Myocyte (in vitro differentiated cells): ENCODE measurements at regions not wholly inside any gene's neighbourhood (a gene's known extent, or its start where the extent isn't known, plus 50 kb on each side); places are given as distances from the start of the nearest gene placed in this dataset.

Experiments
- DNase-seq: peaks from one replicate; pipeline ENCODE4 v3.0.0-alpha.2; 2012; ENCODE audit warnings: low read depth

DNA sequence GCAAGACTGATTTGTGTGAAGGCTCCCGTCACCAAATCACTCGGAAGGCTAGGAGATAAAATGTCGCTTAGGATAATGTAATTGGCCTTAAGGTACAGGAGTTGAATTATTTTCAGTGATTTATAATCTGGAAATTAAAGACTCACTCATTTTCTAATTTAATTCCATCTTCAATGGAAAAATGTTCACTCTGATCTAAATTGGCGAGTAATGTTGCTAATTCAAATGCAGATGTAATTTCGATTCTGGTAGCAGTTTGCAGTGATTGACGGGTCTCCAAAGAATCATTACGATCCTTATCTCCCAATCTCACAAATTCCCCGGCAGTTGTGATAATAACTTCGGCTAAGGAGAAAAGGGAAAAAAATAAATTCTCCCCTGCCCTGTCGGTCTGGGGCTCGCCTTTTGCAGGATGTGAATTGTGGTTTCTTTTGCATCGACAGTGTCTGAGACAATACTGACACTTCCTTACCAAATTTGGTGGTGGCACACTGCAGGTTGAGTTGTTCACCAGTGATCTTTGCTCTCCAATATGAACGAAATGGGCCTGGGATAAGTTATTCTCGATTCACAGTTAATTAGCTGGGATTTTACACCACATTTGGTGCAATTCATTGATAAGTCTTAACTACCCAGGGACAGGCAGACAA lies 215.1 kb upstream of the GPR26 start:
- DNase-seq: no peak

DNA sequence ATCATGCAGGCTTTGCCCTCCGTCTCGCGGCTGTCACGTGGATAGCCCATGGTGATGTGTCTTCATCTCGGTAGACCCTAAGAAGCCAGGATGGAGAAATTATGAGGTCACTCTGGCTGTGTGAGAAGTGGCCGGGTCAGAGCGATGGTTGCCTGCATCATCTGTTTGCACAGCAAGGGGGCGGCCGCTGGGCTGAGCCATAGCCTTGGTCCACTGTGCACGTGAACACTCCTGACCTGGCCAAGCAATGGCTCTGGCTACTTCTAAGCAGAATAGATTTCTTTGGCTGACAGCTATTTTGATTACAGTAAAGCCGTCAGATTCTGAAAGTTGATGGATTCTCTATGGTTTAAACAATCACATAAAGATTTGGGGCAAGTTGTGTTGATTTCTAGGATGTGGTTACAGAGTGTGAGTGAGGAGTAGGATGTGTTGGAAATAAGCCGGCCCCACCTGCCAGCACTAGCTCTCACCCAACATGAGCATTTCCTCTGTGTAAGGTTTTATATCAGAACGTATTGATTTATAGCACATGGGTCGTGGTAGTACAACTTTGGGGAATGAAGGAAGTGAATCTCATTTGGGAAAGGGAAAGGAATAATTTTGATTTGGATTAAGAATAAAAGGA lies 214.4 kb upstream of the GPR26 start:
- no peak for DNase-seq

GRCh38 chr10:123454987-123455386 lies 211.2 kb upstream of the GPR26 start:
- DNase-seq: no peak

- no peak for DNase-seq
These were observed 210.3 kb upstream of the GPR26 start for GRCh38 chr10:123455861-123456260.

DNA sequence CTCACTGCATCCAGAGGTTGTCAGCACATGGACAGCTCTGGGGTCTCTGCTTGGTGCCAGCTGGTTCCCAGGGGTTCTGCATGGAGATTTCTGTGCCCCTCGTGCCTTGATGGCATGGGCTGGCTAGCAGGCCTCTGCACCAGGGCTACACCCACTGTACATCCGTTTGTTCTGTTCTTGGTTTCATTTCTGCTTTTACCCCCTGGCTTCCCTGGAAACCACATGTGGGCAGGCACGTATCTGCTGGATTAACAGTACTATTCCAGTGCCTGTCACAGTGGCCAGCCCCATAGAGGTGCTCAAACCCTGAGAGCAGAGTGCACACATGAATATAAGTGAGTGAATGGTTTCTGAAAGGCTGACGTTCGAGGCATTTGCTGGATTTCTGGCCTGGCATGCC lies 207.2 kb upstream of the GPR26 start:
- no peak for DNase-seq

DNA sequence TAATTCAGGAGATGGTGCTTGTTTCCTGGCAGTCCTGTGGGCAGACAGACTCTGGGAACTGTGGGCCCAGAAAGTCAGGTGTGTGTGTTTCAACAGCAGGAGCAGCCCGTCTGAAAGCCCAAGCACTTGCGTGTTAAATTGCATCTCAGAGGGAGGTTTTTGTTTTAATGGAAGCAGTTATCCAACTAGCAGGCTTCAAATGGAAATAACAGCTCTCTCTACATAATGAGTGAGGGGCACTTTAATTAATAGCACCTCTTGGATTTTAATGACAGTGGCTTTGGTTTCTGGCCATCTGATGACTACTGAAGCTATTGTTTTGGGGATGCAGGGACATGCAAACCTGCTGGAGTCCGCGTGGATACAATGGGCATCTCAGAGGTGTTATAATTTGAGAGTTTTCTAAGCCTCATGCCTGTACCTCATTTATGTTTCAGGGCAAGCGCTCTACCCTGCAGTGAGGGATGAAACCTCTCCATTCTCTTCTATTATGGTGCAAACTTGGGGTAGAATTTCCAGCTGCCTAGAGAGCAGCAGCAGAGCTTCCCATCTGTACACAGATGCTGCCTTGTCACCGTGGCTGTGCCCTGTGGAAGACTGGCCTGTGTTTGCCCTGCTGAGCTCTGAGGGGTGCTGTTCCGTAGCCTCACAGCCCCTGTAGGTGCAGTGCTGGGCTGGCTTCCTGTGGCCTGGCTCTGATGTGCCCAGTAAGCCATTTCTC lies 206.6 kb upstream of the GPR26 start:
- DNase-seq: no peak

GRCh38 chr10:123462246-123462645 lies 203.9 kb upstream of the GPR26 start:
- DNase-seq: no peak

DNA sequence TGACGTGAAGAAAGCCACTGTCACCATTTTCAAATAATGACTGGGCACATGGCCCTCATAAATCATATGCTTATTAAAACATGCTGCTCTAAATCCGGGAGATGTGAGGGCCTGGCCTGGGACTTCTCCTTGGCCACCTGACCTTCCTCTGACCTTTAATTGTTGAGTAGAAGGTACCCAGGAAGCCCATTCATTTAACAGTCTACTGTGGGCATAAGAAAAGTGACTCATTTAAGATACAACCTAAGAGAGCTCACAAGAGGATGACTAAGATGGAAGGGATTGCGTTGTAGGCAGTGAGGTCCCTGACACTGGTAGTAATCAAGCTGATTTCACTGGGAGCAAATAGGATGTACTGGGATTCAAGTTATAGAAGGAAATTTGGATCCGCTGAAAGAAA lies 203.4 kb upstream of the GPR26 start:
- no peak for DNase-seq

DNA sequence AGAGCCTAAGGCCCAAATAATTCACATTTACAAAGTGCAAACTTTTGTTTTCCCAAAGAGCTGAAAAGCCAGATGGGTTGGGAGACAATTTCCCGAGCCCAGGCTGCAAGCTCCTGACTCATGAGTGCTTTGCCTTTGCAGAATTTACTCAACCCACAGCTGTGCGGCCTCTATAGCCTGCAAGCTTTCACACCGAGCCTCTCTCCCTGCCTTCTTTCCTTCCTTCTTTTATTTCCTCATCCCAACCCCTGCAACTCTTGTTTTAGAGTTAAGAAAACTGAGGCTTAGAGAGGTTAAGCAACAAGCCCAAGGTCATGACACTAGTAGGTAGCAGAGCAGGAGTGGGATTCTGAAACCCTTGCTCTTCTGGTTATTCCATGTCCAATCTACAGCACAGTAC lies 203.0 kb upstream of the GPR26 start:
- DNase-seq: no peak

DNA sequence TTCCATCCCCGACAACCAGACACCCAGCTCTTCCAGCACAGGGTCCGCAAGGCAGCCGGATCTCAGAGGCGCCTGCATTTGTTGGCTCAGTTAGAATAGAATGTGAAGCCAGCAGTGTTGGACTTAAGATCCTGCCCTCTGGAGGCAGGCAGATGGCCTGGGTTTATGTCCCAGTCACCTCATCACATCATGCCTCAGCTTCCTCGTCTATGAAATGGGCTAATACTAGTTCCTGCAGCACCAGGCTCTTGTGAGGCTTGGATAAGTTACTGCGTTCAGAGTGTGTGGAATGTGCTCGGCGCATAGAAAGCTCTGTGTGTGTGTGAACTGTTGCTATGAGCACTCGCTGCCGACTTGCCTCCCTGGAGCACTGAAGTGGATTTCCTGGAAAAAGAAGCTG lies 202.5 kb upstream of the GPR26 start:
- no peak for DNase-seq

- no peak for DNase-seq
These were observed 201.5 kb upstream of the GPR26 start for GRCh38 chr10:123464430-123465323.

GRCh38 chr10:123470336-123470921 lies 195.7 kb upstream of the GPR26 start:
- DNase-seq: no peak

DNA sequence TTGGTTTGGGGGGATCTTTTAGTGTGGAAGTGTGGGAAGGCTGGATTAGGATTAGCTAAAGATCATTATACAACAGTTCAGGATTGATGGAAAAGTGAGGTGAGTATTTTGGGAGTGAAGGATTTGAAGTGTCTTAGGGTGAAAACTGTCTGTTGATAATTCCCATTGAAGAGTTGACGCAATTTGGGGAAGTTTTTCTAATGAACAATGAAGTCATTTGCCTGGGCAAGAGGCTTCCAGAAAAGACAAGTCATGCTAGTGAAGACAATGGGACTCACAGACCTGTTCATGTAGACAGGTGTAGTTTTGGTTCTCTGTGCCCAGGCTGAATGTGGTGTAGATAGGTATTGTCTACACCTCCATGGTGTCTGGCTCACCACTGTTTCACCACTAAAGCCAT lies 194.3 kb upstream of the GPR26 start:
- DNase-seq: no peak

DNA sequence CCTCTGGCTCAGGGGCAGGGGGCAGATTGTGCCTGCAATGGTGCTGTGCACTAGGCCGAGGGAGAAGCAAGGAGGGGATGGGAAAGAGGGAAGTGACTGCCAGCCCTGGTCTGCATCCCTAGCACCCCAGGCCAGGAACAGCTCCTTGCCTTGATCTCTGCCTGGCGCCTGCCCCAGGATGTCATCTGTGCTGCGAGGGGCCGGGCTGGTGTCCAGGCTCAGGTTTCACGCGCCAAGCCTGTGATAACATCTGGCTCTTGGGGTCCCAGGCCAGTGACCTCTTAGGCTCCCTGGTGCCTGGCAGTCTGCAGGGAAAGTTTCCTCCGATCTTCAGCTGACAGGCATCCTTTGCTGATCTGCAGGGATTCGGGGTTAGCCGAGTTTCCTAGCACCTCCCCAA lies 193.5 kb upstream of the GPR26 start:
- peak; percentile 3 for DNase-seq

DNA sequence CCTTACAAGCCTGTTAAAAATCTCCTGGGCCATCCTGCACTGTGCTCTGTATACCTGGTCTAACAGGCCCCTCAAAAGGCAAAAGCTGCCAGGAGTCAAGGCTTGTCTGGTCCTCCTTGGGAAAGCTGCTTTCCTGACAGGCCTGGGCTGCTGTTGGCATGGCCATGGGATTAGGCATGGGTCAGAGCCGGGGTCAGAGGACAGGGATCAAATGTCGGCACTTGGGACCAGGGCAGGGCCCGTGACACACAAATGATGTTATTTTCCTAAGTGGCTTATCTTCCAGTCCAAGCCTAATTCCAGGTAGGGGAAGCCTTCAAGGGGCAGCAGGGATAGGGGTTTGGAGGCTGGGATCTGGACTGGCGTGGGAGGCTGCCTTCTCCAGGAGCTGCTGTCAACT lies 191.5 kb upstream of the GPR26 start:
- no peak for DNase-seq

DNA sequence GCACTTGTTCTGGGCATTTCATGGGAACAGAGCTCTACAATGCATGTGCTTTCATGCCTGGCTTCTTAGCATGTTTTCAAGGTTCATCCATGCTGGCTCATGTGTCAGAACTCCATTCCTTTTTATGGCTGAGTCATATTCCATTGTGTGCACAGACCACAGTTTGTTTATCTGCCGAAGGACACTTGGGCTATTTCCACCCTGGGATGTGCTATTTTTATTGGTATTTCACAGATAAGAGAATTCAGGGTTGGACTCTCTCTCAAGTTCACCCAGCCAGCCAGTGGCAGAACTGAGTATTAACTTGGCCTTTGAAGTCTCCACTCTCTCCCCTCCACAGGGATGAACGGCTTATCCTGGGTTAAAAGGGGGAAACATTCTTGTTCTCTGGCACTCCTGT lies 190.7 kb upstream of the GPR26 start:
- no peak for DNase-seq

DNA sequence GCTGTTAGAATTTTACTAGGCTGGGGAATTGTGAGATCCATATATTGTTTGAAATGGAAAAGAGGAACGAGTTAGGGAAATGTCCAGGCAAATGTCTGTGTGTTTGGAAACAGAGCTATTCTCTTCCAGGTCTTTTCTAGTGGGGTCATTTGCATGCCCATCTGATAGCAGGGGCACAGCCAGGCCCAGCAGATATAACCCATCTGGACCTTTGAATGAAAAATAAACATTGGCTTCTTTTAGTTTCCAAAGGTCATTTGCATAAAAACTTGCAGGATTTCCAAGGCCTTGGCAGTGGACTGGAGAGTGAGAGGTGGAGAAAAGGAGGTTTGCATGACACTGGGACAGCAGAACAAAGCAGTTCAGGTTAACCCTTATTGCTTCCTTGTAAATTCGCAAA lies 188.0 kb upstream of the GPR26 start:
- DNase-seq: no peak

DNA sequence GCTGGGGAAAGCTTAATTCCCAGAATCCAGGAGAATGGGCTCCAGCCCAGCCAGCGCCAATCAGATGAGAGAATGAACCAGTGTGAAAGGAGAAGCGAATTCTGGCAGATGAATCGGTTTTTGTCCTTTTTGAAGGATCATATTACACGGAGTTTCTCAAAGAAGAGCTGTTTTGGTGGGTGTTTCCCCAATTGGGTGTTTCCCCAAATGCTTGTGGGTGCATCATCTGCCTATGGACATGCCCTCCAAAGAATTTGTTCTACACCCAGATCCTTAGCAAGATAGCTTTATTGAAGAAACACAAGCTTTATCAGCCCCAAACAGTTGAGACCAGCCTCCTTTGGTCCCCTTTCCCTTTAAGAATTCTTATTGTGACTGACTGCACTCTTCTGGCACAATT lies 186.5 kb upstream of the GPR26 start:
- DNase-seq: no peak

DNA sequence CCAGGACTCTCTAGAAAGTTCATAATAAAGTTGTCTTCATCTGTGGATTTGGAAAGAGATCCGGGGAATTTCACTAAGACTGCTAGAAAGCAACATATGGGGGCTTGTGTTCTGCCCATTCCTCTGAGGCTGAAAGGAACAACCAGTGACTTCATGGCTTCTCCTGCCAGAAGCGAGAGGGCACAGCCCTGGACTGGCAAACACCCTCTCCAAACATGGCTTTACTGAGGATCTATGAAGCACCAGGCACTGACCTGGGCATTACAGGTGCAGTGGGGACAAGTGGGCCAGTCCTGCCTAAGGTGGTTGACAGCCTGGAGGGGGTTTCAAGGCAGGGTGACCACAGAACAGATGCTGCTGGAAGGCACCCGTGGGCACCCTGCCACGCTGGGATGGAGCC lies 185.8 kb upstream of the GPR26 start:
- DNase-seq: no peak

- no peak for DNase-seq
These were observed 185.3 kb upstream of the GPR26 start for GRCh38 chr10:123480845-123481244.

GRCh38 chr10:123484722-123485121 lies 181.4 kb upstream of the GPR26 start:
- no peak for DNase-seq
